A549 (cell line): ENCODE measurements at regions not wholly inside any gene's neighbourhood (a gene's known extent, or its start where the extent isn't known, plus 50 kb on each side); places are given as distances from the start of the nearest gene placed in this dataset.

Experiments
- EP300 ChIP-seq, 2 experiments: fragments of >200 bp; sonication (Bioruptor Twin); formaldehyde crosslinking; IDR thresholded peaks; 2 replicates in 1 of 2; 3 replicates in 1 of 2; pipeline ENCODE4 v1.6.1; 2016 to 2017
- KDM1A ChIP-seq: fragments of 200-600 bp; sonication (generic); IDR thresholded peaks from 2 replicates; pipeline ENCODE4 v1.6.1; 2016; ENCODE audit warnings: low read depth, mild to moderate bottlenecking
- KDM5A ChIP-seq: fragments of 200-600 bp; sonication (generic); IDR thresholded peaks from 2 replicates; pipeline ENCODE4 v1.6.1; 2016; ENCODE audit warnings: antibody characterized with exemption, mild to moderate bottlenecking
- NR3C1 ChIP-seq: fragments of >200 bp; sonication (Bioruptor Twin); formaldehyde crosslinking; IDR thresholded peaks from 3 replicates; pipeline ENCODE4 v1.6.1; 2017
- TF ChIP-seq, protein P1 (sequence below): fragments of >200 bp; sonication (Bioruptor Twin); formaldehyde crosslinking; IDR thresholded peaks from 3 replicates; pipeline ENCODE4 v1.5.1; 2016
- TF ChIP-seq, protein P2 (sequence below): IDR thresholded peaks from 2 replicates; pipeline ENCODE4 v1.6.1; 2012
- TF ChIP-seq, protein P3 (sequence below): fragments of 450-650 bp; IDR thresholded peaks from 2 replicates; pipeline ENCODE4 v1.6.1; 2014; ENCODE audit warnings: antibody characterized with exemption
- TF ChIP-seq, protein P4 (sequence below): fragments of 200-600 bp; sonication (generic); IDR thresholded peaks from 2 replicates; pipeline ENCODE4 v1.6.1; 2016; ENCODE audit warnings: antibody characterized with exemption, mild to moderate bottlenecking, moderate library complexity

DNA sequence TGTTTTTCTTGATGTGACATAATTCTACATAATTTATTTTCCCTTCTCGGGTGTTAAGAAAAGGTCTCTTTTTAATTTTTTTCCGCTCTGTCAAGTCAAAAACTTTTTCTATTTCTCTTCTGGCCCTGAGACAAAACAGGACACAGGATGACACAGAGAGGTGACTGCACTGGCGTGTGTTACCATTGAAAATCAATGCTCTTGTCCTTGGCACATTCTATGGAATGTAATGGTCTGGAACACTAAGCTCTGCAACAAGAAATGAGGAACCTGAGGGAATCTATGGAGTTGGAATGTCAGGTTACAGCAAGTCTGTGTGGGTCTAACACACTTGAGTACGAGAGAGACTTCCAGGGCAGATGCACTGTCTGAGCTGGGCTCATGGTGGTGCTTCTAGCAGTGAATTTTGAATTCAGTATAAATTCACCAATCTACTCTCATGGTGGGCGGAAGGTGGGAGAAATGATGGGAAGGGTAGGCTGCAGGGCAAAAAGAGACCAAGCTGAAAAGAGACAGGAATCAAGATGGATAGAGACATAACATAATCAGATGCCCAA, 508.3 kb downstream of the TUSC7 start:
- TF ChIP-seq NR3C1 = no peak
- TF ChIP-seq, protein P1, sequence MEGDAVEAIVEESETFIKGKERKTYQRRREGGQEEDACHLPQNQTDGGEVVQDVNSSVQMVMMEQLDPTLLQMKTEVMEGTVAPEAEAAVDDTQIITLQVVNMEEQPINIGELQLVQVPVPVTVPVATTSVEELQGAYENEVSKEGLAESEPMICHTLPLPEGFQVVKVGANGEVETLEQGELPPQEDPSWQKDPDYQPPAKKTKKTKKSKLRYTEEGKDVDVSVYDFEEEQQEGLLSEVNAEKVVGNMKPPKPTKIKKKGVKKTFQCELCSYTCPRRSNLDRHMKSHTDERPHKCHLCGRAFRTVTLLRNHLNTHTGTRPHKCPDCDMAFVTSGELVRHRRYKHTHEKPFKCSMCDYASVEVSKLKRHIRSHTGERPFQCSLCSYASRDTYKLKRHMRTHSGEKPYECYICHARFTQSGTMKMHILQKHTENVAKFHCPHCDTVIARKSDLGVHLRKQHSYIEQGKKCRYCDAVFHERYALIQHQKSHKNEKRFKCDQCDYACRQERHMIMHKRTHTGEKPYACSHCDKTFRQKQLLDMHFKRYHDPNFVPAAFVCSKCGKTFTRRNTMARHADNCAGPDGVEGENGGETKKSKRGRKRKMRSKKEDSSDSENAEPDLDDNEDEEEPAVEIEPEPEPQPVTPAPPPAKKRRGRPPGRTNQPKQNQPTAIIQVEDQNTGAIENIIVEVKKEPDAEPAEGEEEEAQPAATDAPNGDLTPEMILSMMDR = no peak
- no peak for TF ChIP-seq KDM5A
- no peak for TF ChIP-seq KDM1A
- TF ChIP-seq, protein P2, sequence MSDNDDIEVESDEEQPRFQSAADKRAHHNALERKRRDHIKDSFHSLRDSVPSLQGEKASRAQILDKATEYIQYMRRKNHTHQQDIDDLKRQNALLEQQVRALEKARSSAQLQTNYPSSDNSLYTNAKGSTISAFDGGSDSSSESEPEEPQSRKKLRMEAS = no peak
- no peak for TF ChIP-seq EP300 (IDR thresholded peaks at IDR 0.05)
- TF ChIP-seq, protein P3, sequence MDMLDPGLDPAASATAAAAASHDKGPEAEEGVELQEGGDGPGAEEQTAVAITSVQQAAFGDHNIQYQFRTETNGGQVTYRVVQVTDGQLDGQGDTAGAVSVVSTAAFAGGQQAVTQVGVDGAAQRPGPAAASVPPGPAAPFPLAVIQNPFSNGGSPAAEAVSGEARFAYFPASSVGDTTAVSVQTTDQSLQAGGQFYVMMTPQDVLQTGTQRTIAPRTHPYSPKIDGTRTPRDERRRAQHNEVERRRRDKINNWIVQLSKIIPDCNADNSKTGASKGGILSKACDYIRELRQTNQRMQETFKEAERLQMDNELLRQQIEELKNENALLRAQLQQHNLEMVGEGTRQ = no peak
- TF ChIP-seq, protein P4, sequence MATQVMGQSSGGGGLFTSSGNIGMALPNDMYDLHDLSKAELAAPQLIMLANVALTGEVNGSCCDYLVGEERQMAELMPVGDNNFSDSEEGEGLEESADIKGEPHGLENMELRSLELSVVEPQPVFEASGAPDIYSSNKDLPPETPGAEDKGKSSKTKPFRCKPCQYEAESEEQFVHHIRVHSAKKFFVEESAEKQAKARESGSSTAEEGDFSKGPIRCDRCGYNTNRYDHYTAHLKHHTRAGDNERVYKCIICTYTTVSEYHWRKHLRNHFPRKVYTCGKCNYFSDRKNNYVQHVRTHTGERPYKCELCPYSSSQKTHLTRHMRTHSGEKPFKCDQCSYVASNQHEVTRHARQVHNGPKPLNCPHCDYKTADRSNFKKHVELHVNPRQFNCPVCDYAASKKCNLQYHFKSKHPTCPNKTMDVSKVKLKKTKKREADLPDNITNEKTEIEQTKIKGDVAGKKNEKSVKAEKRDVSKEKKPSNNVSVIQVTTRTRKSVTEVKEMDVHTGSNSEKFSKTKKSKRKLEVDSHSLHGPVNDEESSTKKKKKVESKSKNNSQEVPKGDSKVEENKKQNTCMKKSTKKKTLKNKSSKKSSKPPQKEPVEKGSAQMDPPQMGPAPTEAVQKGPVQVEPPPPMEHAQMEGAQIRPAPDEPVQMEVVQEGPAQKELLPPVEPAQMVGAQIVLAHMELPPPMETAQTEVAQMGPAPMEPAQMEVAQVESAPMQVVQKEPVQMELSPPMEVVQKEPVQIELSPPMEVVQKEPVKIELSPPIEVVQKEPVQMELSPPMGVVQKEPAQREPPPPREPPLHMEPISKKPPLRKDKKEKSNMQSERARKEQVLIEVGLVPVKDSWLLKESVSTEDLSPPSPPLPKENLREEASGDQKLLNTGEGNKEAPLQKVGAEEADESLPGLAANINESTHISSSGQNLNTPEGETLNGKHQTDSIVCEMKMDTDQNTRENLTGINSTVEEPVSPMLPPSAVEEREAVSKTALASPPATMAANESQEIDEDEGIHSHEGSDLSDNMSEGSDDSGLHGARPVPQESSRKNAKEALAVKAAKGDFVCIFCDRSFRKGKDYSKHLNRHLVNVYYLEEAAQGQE = no peak
